ENCODE measurements at regions not wholly inside any gene's neighbourhood (a gene's known extent, or its start where the extent isn't known, plus 50 kb on each side); places are given as distances from the start of the nearest gene placed in this dataset.

DNA sequence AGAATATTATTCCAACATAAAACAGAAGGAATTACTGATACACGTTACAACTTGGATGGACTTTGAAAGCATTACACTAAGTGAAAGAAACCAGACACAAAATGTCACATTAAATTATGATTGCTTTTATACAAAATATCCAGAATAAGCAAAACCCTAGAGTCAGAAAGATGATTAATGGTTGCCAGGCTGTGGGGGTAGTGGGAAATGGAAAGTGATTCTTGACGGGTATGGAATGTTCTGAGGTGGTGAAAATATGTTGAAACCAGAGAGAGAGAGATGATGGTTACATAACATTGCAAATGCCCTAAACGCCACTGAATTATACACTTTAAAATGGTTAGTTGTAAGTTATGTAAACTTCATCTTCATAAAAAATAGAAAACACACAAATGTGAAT, 1057.2 kb upstream of the TMEFF2 start:
- Mint-ChIP-seq H3K27me3 (no peaks in the 10 kb centered on the region), H3K4me3 (no peak overlapping the region), H3K4me1 (peaks cover 4% of the 10 kb centered on the region), H3K9me3 (ENCODE audit: insufficient read depth) (no peaks in the 10 kb centered on the region), H3K27ac (no peak overlapping the region)
- Histone ChIP-seq H3K27me3 (replicated peaks in 1 of 4; ENCODE audit: control extremely low read depth in 1 of 4, control insufficient read depth in 3 of 4, insufficient read depth in 4 of 4, low read length in 3 of 4) (no peaks in the 10 kb centered on the region), H4K20me1 (ENCODE audit: control insufficient read depth, insufficient read depth, low read length, poor library complexity, severe bottlenecking) (no peaks in the 10 kb centered on the region), H2AFZ (ENCODE audit: insufficient read depth, low read depth, low read length, poor library complexity, severe bottlenecking) (no peak overlapping the region), H3K4me2 (replicated peaks; ENCODE audit: low read depth, low read length, poor library complexity, severe bottlenecking) (no peak overlapping the region), H3K27ac (ENCODE audit: low read length in 2 of 2) (no peak overlapping the region), H3K36me3 (replicated peaks in 1 of 2; ENCODE audit: control extremely low read depth in 1 of 2, control insufficient read depth in 1 of 2, extremely low read depth in 1 of 2, insufficient read depth in 2 of 2, low read length in 1 of 2) (no peaks in the 10 kb centered on the region), H3K4me1 (ENCODE audit: control insufficient read depth in 2 of 2, insufficient read depth in 2 of 2, low read length in 2 of 2) (no peaks in the 10 kb centered on the region), H3K9ac (ENCODE audit: low read length) (no peak overlapping the region), H3K9me3 (ENCODE audit: control extremely low read depth in 1 of 3, control insufficient read depth in 2 of 3, insufficient read depth in 1 of 3, low read length in 2 of 3) (no peaks in the 10 kb centered on the region), H3K79me2 (ENCODE audit: control insufficient read depth, insufficient read depth, low read length) (no peaks in the 10 kb centered on the region), H3K4me3 (ENCODE audit: control extremely low read depth in 1 of 5, extremely low read depth in 1 of 5, insufficient read depth in 1 of 5, low read depth in 2 of 5, low read length in 4 of 5) (no peak overlapping the region)
- TF ChIP-seq, protein P1, sequence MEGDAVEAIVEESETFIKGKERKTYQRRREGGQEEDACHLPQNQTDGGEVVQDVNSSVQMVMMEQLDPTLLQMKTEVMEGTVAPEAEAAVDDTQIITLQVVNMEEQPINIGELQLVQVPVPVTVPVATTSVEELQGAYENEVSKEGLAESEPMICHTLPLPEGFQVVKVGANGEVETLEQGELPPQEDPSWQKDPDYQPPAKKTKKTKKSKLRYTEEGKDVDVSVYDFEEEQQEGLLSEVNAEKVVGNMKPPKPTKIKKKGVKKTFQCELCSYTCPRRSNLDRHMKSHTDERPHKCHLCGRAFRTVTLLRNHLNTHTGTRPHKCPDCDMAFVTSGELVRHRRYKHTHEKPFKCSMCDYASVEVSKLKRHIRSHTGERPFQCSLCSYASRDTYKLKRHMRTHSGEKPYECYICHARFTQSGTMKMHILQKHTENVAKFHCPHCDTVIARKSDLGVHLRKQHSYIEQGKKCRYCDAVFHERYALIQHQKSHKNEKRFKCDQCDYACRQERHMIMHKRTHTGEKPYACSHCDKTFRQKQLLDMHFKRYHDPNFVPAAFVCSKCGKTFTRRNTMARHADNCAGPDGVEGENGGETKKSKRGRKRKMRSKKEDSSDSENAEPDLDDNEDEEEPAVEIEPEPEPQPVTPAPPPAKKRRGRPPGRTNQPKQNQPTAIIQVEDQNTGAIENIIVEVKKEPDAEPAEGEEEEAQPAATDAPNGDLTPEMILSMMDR (IDR thresholded peaks at IDR 0.05), result no peak
- TF ChIP-seq EZH2 (IDR thresholded peaks at IDR 0.05; ENCODE audit: borderline replicate concordance, insufficient read depth, low read depth, low read length, poor library complexity, severe bottlenecking), result no peak
- CTCF ChIA-PET, result no interaction called here
- intact Hi-C loops (cut with micrococcal nuclease), result no loop called here
- POLR2A ChIA-PET, result no interaction called here
- no CpG with 5 or more reads among the region's 3 CpGs for WGBS (ENCODE audit: insufficient coverage)
- ATAC-seq (ENCODE audit: low read depth), result no peak
- DNase-seq, result no peak

DNA sequence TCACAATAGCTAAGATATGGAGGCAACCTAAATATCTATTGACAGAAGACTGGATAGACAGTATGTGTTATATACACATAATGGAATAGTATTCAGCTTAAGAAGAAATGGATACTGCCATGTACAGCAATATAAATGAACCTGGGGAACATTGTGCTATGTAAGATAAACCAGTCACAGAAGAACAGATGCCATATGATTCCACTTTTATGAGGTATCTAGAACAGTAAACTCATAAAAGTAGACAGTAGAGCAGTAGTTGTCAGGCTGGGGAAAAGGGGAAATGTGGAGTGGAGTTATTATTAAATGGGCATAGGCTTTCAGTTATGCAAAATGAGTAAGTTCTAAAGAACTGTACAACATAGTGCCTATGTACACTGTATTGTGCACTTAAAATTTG, 1055.7 kb upstream of the TMEFF2 start:
- Histone ChIP-seq H3K27ac (ENCODE audit: low read length in 2 of 2) (no peak overlapping the region), H3K4me2 (replicated peaks; ENCODE audit: low read depth, low read length, poor library complexity, severe bottlenecking) (no peak overlapping the region), H3K4me1 (ENCODE audit: control insufficient read depth in 2 of 2, insufficient read depth in 2 of 2, low read length in 2 of 2) (no peaks in the 10 kb centered on the region), H3K79me2 (ENCODE audit: control insufficient read depth, insufficient read depth, low read length) (no peaks in the 10 kb centered on the region), H4K20me1 (ENCODE audit: control insufficient read depth, insufficient read depth, low read length, poor library complexity, severe bottlenecking) (no peaks in the 10 kb centered on the region), H3K27me3 (replicated peaks in 1 of 4; ENCODE audit: control extremely low read depth in 1 of 4, control insufficient read depth in 3 of 4, insufficient read depth in 4 of 4, low read length in 3 of 4) (no peaks in the 10 kb centered on the region), H2AFZ (ENCODE audit: insufficient read depth, low read depth, low read length, poor library complexity, severe bottlenecking) (no peak overlapping the region), H3K9ac (ENCODE audit: low read length) (no peak overlapping the region), H3K36me3 (replicated peaks in 1 of 2; ENCODE audit: control extremely low read depth in 1 of 2, control insufficient read depth in 1 of 2, extremely low read depth in 1 of 2, insufficient read depth in 2 of 2, low read length in 1 of 2) (no peaks in the 10 kb centered on the region), H3K9me3 (ENCODE audit: control extremely low read depth in 1 of 3, control insufficient read depth in 2 of 3, insufficient read depth in 1 of 3, low read length in 2 of 3) (peaks cover 0 to 2% (median 0%) of the 10 kb centered on the region in 3 donors), H3K4me3 (ENCODE audit: control extremely low read depth in 1 of 5, extremely low read depth in 1 of 5, insufficient read depth in 1 of 5, low read depth in 2 of 5, low read length in 4 of 5) (no peak overlapping the region)
- H3K27ac Mint-ChIP-seq, result no peak overlapping the region
- DNase-seq (no peak), ATAC-seq (ENCODE audit: low read depth) (no peak)
- no peaks in the 10 kb centered on the region for H3K9me3 Mint-ChIP-seq (ENCODE audit: insufficient read depth)
- ChIA-PET CTCF (no interaction called here), POLR2A (no interaction called here)
- intact Hi-C loops (cut with micrococcal nuclease), result no loop called here
- H3K4me1 Mint-ChIP-seq, result peaks cover 4% of the 10 kb centered on the region
- no peak overlapping the region for H3K4me3 Mint-ChIP-seq
- TF ChIP-seq EZH2 (IDR thresholded peaks at IDR 0.05; ENCODE audit: borderline replicate concordance, insufficient read depth, low read depth, low read length, poor library complexity, severe bottlenecking), result no peak
- TF ChIP-seq, protein P1 (IDR thresholded peaks at IDR 0.05), result no peak
- no peaks in the 10 kb centered on the region for H3K27me3 Mint-ChIP-seq

Data from B cell (primary cell).